PFSK-1 (cell line): ENCODE measurements at regions not wholly inside any gene's neighbourhood (a gene's known extent, or its start where the extent isn't known, plus 50 kb on each side); places are given as distances from the start of the nearest gene placed in this dataset.

Source experiments
- FOXP2 ChIP-seq: optimal IDR thresholded peaks from 2 replicates; pipeline ENCODE3; 2011; ENCODE audit warnings: borderline replicate concordance, control low read depth, inconsistent platforms; ENCODE audit not compliant: insufficient read depth; ENCODE audit errors: extremely low read length, extremely low read depth
- POLR2AphosphoS5 ChIP-seq: IDR thresholded peaks from 2 replicates; pipeline ENCODE4 v1.6.1; 2012; ENCODE audit warnings: low read depth, mild to moderate bottlenecking, control low read depth, low read length, moderate library complexity
- REST ChIP-seq, 2 experiments: IDR thresholded peaks; 2 replicates each; pipeline versions ENCODE4 v1.6.1 to v1.8.0; 2011 to 2012; ENCODE audit warnings: low read depth in 2 of 2, low read length in 2 of 2, control low read depth in 1 of 2, inconsistent platforms in 1 of 2, mild to moderate bottlenecking in 1 of 2, moderate library complexity in 1 of 2; ENCODE audit not compliant: insufficient read depth in 1 of 2
- SIN3A ChIP-seq: IDR thresholded peaks from 2 replicates; pipeline ENCODE4 v1.6.1; 2012; ENCODE audit warnings: mild to moderate bottlenecking, low read length, moderate library complexity, borderline replicate concordance; ENCODE audit not compliant: insufficient read depth
- TAF1 ChIP-seq: IDR thresholded peaks from 2 replicates; pipeline ENCODE4 v1.6.1; 2012; ENCODE audit warnings: low read length, control low read depth, borderline replicate concordance; ENCODE audit not compliant: insufficient read depth

- TF ChIP-seq FOXP2 (no peak), TAF1 (no peak), REST (IDR thresholded peaks at IDR 0.05; ENCODE audit: insufficient read depth in 1 of 2, low read depth in 2 of 2, low read length in 2 of 2) (no peak), SIN3A (no peak), POLR2AphosphoS5 (no peak)
These were observed 773.4 kb upstream of the INTU start for GRCh38 chr4:126859314-126859713.

- no peak for TF ChIP-seq FOXP2
- no peak for TF ChIP-seq REST (IDR thresholded peaks at IDR 0.05; ENCODE audit: insufficient read depth in 1 of 2, low read depth in 2 of 2, low read length in 2 of 2)
- no peak for TF ChIP-seq POLR2AphosphoS5
- no peak for TF ChIP-seq TAF1
- no peak for TF ChIP-seq SIN3A
These were observed 772.9 kb upstream of the INTU start for GRCh38 chr4:126859872-126860271.

GRCh38 chr4:126860308-126860707 is 772.4 kb upstream of the INTU start:
- TF ChIP-seq POLR2AphosphoS5 (no peak), FOXP2 (no peak), REST (IDR thresholded peaks at IDR 0.05; ENCODE audit: insufficient read depth in 1 of 2, low read depth in 2 of 2, low read length in 2 of 2) (no peak), SIN3A (no peak), TAF1 (no peak)

- no peak for TF ChIP-seq TAF1
- no peak for TF ChIP-seq REST (IDR thresholded peaks at IDR 0.05; ENCODE audit: insufficient read depth in 1 of 2, low read depth in 2 of 2, low read length in 2 of 2)
- TF ChIP-seq SIN3A, result no peak
- no peak for TF ChIP-seq FOXP2
- no peak for TF ChIP-seq POLR2AphosphoS5
These were observed 762.8 kb upstream of the INTU start for GRCh38 chr4:126869967-126870366.

GRCh38 chr4:126871810-126872209 is 760.9 kb upstream of the INTU start:
- no peak for TF ChIP-seq TAF1
- TF ChIP-seq SIN3A, result no peak
- no peak for TF ChIP-seq POLR2AphosphoS5
- no peak for TF ChIP-seq REST (IDR thresholded peaks at IDR 0.05; ENCODE audit: insufficient read depth in 1 of 2, low read depth in 2 of 2, low read length in 2 of 2)
- TF ChIP-seq FOXP2, result no peak
